ENCODE measurements at regions not wholly inside any gene's neighbourhood (a gene's known extent, or its start where the extent isn't known, plus 50 kb on each side); places are given as distances from the start of the nearest gene placed in this dataset.

GRCh38 chr13:87986639-87987250 is 315.6 kb downstream of the SLITRK5 start:
- TF ChIP-seq CTCF (IDR thresholded peaks at IDR 0.05; ENCODE audit: extremely low read depth, missing control alignments), result no peak
- DNase-seq (ENCODE audit: low spot score), result no peak

- DNase-seq (ENCODE audit: low spot score), result no peak
- TF ChIP-seq CTCF (IDR thresholded peaks at IDR 0.05; ENCODE audit: extremely low read depth, missing control alignments), result no peak
Measured at GRCh38 chr13:87998081-87998480, 326.9 kb downstream of the SLITRK5 start.

GRCh38 chr13:87999240-87999700 is 328.1 kb downstream of the SLITRK5 start:
- no peak for TF ChIP-seq CTCF (IDR thresholded peaks at IDR 0.05; ENCODE audit: extremely low read depth, missing control alignments)
- DNase-seq (ENCODE audit: low spot score), result no peak

- DNase-seq (ENCODE audit: low spot score), result no peak
- no peak for TF ChIP-seq CTCF (IDR thresholded peaks at IDR 0.05; ENCODE audit: extremely low read depth, missing control alignments)
Measured at GRCh38 chr13:87999788-88000187, 328.6 kb downstream of the SLITRK5 start.

GRCh38 chr13:88000239-88000638 is 329.1 kb downstream of the SLITRK5 start:
- TF ChIP-seq CTCF (IDR thresholded peaks at IDR 0.05; ENCODE audit: extremely low read depth, missing control alignments), result no peak
- DNase-seq (ENCODE audit: low spot score), result no peak

- no peak for DNase-seq (ENCODE audit: low spot score)
- TF ChIP-seq CTCF (IDR thresholded peaks at IDR 0.05; ENCODE audit: extremely low read depth, missing control alignments), result no peak
Measured at GRCh38 chr13:88000787-88001186, 329.6 kb downstream of the SLITRK5 start.

GRCh38 chr13:88005188-88005587 is 334.0 kb downstream of the SLITRK5 start:
- DNase-seq (ENCODE audit: low spot score), result no peak
- TF ChIP-seq CTCF (IDR thresholded peaks at IDR 0.05; ENCODE audit: extremely low read depth, missing control alignments), result no peak
